ENCODE measurements at regions not wholly inside any gene's neighbourhood (a gene's known extent, or its start where the extent isn't known, plus 50 kb on each side); places are given as distances from the start of the nearest gene placed in this dataset.
"Not testable (repeated sequence)": the region's sequence is repeated elsewhere in the genome, so short reads cannot be mapped to it uniquely, and the experiment has no call there.

DNA sequence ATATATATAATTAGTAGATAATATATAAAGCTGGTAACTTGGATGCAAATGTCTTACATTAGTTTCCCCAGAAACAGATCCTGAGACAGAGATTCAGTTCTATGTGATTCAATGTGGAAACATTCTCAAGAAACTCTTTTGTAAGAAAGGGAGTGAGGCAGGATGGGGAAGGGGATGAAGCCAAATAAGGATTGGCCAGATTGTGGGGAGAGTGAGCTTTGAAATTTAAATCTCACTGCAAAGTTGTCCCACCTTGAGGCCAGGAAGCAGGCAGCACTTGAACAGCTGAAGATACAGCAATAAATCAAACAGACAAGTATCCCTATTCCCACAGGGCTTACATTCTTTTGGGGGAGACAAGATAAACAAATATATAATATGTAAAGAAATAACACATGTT, 126.3 kb upstream of the HEY2 start:
- H3K4me3 Mint-ChIP-seq (ENCODE audit: low read depth, unreplicated experiment), result no peak overlapping the region
- TF ChIP-seq, protein P1, sequence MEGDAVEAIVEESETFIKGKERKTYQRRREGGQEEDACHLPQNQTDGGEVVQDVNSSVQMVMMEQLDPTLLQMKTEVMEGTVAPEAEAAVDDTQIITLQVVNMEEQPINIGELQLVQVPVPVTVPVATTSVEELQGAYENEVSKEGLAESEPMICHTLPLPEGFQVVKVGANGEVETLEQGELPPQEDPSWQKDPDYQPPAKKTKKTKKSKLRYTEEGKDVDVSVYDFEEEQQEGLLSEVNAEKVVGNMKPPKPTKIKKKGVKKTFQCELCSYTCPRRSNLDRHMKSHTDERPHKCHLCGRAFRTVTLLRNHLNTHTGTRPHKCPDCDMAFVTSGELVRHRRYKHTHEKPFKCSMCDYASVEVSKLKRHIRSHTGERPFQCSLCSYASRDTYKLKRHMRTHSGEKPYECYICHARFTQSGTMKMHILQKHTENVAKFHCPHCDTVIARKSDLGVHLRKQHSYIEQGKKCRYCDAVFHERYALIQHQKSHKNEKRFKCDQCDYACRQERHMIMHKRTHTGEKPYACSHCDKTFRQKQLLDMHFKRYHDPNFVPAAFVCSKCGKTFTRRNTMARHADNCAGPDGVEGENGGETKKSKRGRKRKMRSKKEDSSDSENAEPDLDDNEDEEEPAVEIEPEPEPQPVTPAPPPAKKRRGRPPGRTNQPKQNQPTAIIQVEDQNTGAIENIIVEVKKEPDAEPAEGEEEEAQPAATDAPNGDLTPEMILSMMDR (IDR thresholded peaks at IDR 0.05; ENCODE audit: unreplicated experiment), result no peak
- H3K27me3 Mint-ChIP-seq (ENCODE audit: unreplicated experiment), result peaks cover 35% of the 10 kb centered on the region
- no peaks in the 10 kb centered on the region for H3K9me3 Mint-ChIP-seq (ENCODE audit: low read depth, unreplicated experiment)
- CTCF ChIA-PET, result no interaction called here
- no peak overlapping the region for H3K27ac Mint-ChIP-seq (ENCODE audit: unreplicated experiment)
- no peak for DNase-seq
- no peaks in the 10 kb centered on the region for H3K36me3 Mint-ChIP-seq (ENCODE audit: insufficient read depth, unreplicated experiment)
- BruUV-seq (replicated peaks), result no TSS peak
- intact Hi-C loops (cut with micrococcal nuclease; ENCODE audit: unreplicated experiment), result no loop called here
- H3K4me1 Mint-ChIP-seq (ENCODE audit: low read depth, unreplicated experiment), result no peaks in the 10 kb centered on the region

DNA sequence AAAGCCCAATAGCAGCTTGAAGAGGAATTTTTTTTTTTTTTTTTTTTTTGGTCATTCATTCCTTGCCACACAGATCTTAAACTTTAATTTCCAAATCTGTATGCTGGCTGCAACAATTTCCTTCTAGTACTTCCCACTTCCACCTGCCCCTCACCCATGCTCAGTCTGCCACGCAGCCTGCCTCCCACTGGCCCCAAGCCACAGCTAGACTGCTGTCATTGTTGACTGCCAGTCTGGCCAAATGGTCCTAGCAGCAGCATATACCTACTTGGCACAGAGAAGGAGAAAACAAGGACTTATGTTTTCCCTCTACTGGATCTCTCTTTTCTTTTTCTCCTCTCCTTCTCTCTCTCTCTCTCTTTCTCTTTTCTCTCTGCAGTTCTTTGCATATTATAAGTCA, 118.3 kb upstream of the HEY2 start:
- no peak for DNase-seq
- Mint-ChIP-seq H3K9me3 (ENCODE audit: low read depth, unreplicated experiment) (no peaks in the 10 kb centered on the region), H3K4me1 (ENCODE audit: low read depth, unreplicated experiment) (no peaks in the 10 kb centered on the region), H3K27me3 (ENCODE audit: unreplicated experiment) (peaks cover 44% of the 10 kb centered on the region), H3K4me3 (ENCODE audit: low read depth, unreplicated experiment) (no peak overlapping the region), H3K36me3 (ENCODE audit: insufficient read depth, unreplicated experiment) (no peaks in the 10 kb centered on the region), H3K27ac (ENCODE audit: unreplicated experiment) (no peak overlapping the region)
- BruUV-seq (replicated peaks), result no TSS peak
- CTCF ChIA-PET, result interaction anchor here (1.0 kb wide), 1 partner anchor 35 kb away, joined by 3 read pairs; no protein-coding TSS in a partner anchor
- intact Hi-C loops (cut with micrococcal nuclease; ENCODE audit: unreplicated experiment), result no loop called here
- TF ChIP-seq, protein P1 (IDR thresholded peaks at IDR 0.05; ENCODE audit: unreplicated experiment), result no peak

DNA sequence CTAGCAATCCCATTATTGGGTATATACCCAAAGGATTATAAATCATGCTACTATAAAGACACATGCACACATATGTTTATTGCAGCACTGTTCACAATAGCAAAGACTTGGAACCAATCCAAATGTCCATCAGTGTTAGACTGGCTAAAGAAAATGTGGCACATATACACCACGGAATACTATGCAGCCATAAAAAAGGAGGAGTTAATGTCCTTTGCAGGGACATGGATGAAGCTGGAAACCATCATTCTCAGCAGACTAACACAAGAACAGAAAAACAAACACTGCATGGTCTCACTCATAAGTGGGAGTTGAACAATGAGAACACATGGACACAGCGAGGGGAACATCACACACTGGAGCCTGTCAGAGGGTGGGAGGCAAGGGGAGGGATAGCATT, 113.4 kb upstream of the HEY2 start:
- H3K9me3 Mint-ChIP-seq (ENCODE audit: low read depth, unreplicated experiment); BruUV-seq (replicated peaks); intact Hi-C loops (cut with micrococcal nuclease; ENCODE audit: unreplicated experiment); H3K4me3 Mint-ChIP-seq (ENCODE audit: low read depth, unreplicated experiment); H3K36me3 Mint-ChIP-seq (ENCODE audit: insufficient read depth, unreplicated experiment); H3K27ac Mint-ChIP-seq (ENCODE audit: unreplicated experiment); H3K4me1 Mint-ChIP-seq (ENCODE audit: low read depth, unreplicated experiment); DNase-seq: not testable (repeated sequence)
- peaks cover 17% of the 10 kb centered on the region for H3K27me3 Mint-ChIP-seq (ENCODE audit: unreplicated experiment)
- CTCF ChIA-PET, result interaction anchor here (0.6 kb wide), 1 partner anchor 78 kb away, joined by 5 read pairs; no protein-coding TSS in a partner anchor

DNA sequence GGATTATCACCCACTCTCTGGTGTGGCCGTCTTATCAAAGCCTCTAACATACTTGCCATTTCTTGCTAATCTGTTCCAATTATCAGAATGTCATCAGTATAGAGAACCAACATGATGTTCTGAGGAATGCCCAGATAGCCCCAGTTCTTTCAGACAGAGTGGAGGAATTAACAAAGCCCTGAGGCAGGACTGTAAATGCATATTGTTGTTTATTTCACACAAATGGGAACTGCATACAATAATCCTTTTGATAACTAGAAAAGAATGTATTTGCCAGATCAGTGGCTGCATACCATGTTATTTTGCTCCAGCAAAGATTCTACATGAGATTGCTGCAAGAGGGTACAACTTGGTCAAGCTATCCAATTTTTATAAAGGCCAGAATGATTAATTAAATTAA, 112.8 kb upstream of the HEY2 start:
- H3K36me3 Mint-ChIP-seq (ENCODE audit: insufficient read depth, unreplicated experiment), result no peaks in the 10 kb centered on the region
- BruUV-seq (replicated peaks), result no TSS peak
- intact Hi-C loops (cut with micrococcal nuclease; ENCODE audit: unreplicated experiment), result no loop called here
- peaks cover 16% of the 10 kb centered on the region for H3K27me3 Mint-ChIP-seq (ENCODE audit: unreplicated experiment)
- CTCF ChIA-PET, result no interaction called here
- TF ChIP-seq, protein P1 (IDR thresholded peaks at IDR 0.05; ENCODE audit: unreplicated experiment), result no peak
- H3K4me3 Mint-ChIP-seq (ENCODE audit: low read depth, unreplicated experiment), result no peak overlapping the region
- DNase-seq, result no peak
- no peaks in the 10 kb centered on the region for H3K9me3 Mint-ChIP-seq (ENCODE audit: low read depth, unreplicated experiment)
- no peaks in the 10 kb centered on the region for H3K4me1 Mint-ChIP-seq (ENCODE audit: low read depth, unreplicated experiment)
- H3K27ac Mint-ChIP-seq (ENCODE audit: unreplicated experiment), result no peak overlapping the region

DNA sequence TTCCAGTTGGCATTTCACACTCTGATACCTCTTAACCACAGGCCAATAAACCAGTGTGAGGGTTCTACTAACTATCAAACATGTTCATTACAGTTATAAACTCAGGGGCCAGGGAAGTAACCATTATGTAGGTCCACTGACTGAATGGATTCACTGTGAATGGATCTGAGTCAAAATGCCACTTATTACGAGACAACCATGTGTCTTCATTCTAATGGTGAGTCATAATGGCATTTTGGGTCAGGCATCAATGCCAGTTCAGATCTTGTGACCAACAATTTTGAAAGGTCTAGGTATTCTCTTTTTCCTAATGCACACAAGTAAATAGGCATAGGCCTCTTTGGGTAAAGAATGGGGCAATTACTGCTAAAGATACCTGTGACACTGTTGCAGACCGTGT, 112.2 kb upstream of the HEY2 start:
- Mint-ChIP-seq H3K36me3 (ENCODE audit: insufficient read depth, unreplicated experiment) (no peaks in the 10 kb centered on the region), H3K4me1 (ENCODE audit: low read depth, unreplicated experiment) (no peaks in the 10 kb centered on the region), H3K27ac (ENCODE audit: unreplicated experiment) (no peak overlapping the region), H3K4me3 (ENCODE audit: low read depth, unreplicated experiment) (no peak overlapping the region), H3K27me3 (ENCODE audit: unreplicated experiment) (peaks cover 16% of the 10 kb centered on the region), H3K9me3 (ENCODE audit: low read depth, unreplicated experiment) (no peaks in the 10 kb centered on the region)
- CTCF ChIA-PET, result no interaction called here
- intact Hi-C loops (cut with micrococcal nuclease; ENCODE audit: unreplicated experiment), result no loop called here
- no TSS peak for BruUV-seq (replicated peaks)
- DNase-seq, result no peak
- TF ChIP-seq, protein P1 (IDR thresholded peaks at IDR 0.05; ENCODE audit: unreplicated experiment), result no peak

Data from Calu3 (cell line).